Natural killer cell (primary cell): ENCODE measurements at regions not wholly inside any gene's neighbourhood (a gene's known extent, or its start where the extent isn't known, plus 50 kb on each side); places are given as distances from the start of the nearest gene placed in this dataset.

ENCODE experiments used
- ATAC-seq, 3 donors: fragments of 150-1000 bp in 2 of 3; fragments of 200-7000 bp in 1 of 3; cut with Tn5 transposase; 1 replicate in 1 of 3; 2 replicates in 2 of 3; pipeline ENCODE4 v1.10.0; 2021; ENCODE audit warnings: mild to moderate bottlenecking in 2 of 3, moderate library complexity in 2 of 3
- DNase-seq, 2 donors: peaks; one replicate each; pipeline versions ENCODE4 v3.0.0 to v3.0.0-alpha.2; 2013 to 2021; ENCODE audit warnings: mixed read lengths in 1 of 2
- H3K27ac ChIP-seq: one replicate; pipeline ENCODE4 v1.5.1; 2013; ENCODE audit warnings: mild to moderate bottlenecking, low read length
- H3K27me3 ChIP-seq: one replicate; pipeline ENCODE4 v1.6.1; 2013; ENCODE audit warnings: low read length; ENCODE audit not compliant: control insufficient read depth, insufficient read depth
- H3K36me3 ChIP-seq: one replicate; pipeline ENCODE4 v1.6.1; 2013; ENCODE audit warnings: low read length; ENCODE audit not compliant: control insufficient read depth, insufficient read depth
- H3K4me1 ChIP-seq: one replicate; pipeline ENCODE4 v1.6.1; 2013; ENCODE audit warnings: low read length; ENCODE audit not compliant: control insufficient read depth, insufficient read depth
- H3K4me3 ChIP-seq: one replicate; pipeline ENCODE4 v1.5.1; 2013; ENCODE audit warnings: low read length
- H3K9me3 ChIP-seq: one replicate; pipeline ENCODE4 v1.6.1; 2013; ENCODE audit warnings: low read length; ENCODE audit not compliant: control insufficient read depth, insufficient read depth
- H3K27ac Mint-ChIP-seq, 2 donors: one replicate each; pipeline ENCODE4 v1.8.0; 2022; ENCODE audit warnings: mild to moderate bottlenecking in 2 of 2, mixed read lengths in 2 of 2, moderate library complexity in 1 of 2
- H3K27me3 Mint-ChIP-seq, 2 donors: one replicate each; pipeline ENCODE4 v1.8.0; 2022; ENCODE audit warnings: low read depth in 2 of 2, mixed read lengths in 2 of 2
- H3K36me3 Mint-ChIP-seq: one replicate; pipeline ENCODE4 v1.8.0; 2022; ENCODE audit warnings: mixed read lengths
- H3K4me1 Mint-ChIP-seq, 2 donors: one replicate each; pipeline ENCODE4 v1.8.0; 2022; ENCODE audit warnings: mixed read lengths in 2 of 2
- H3K4me3 Mint-ChIP-seq: one replicate; pipeline ENCODE4 v1.8.0; 2022; ENCODE audit warnings: mild to moderate bottlenecking, moderate library complexity, mixed read lengths
- H3K9me3 Mint-ChIP-seq, 2 donors: one replicate each; pipeline ENCODE4 v1.8.0; 2022; ENCODE audit warnings: mixed read lengths in 2 of 2
- CTCF ChIP-seq: fragments of 200-600 bp; IDR thresholded peaks from one replicate; pipeline ENCODE4 v1.8.0; 2022; ENCODE audit warnings: antibody characterized with exemption
- WGBS: methylation state at CpG from one replicate; pipeline ENCODE4 v1.1.7; 2013; ENCODE audit warnings: missing lambda C conversion rate; ENCODE audit not compliant: insufficient coverage; 5-methylcytosine and 5-hydroxymethylcytosine counted together
- intact Hi-C: fragments of 100-400 bp; cut with micrococcal nuclease; formaldehyde crosslinking; loops from one replicate; pipeline ENCODE4 v1.14.2; 2022

GRCh38 chr10:21022821-21023220, 125.7 kb upstream of the NEBL start:
- Mint-ChIP-seq H3K27me3 (peaks cover 3 to 7% of the 10 kb centered on the region in 2 donors), H3K4me1 (no peaks in the 10 kb centered on the region), H3K27ac (no peak overlapping the region), H3K36me3 (no peaks in the 10 kb centered on the region), H3K9me3 (no peaks in the 10 kb centered on the region), H3K4me3 (no peak overlapping the region)
- H3K9me3 ChIP-seq: no peaks in the 10 kb centered on the region
- H3K4me3 ChIP-seq: no peak overlapping the region
- H3K27ac ChIP-seq: no peak overlapping the region
- TF ChIP-seq CTCF: no peak
- intact Hi-C loops: no loop called here
- no peaks in the 10 kb centered on the region for H3K27me3 ChIP-seq
- WGBS: 67% methylated on average over 2 of the region's 3 CpGs
- H3K36me3 ChIP-seq: no peaks in the 10 kb centered on the region
- no peak for DNase-seq
- H3K4me1 ChIP-seq: no peaks in the 10 kb centered on the region
- no peak for ATAC-seq

GRCh38 chr10:21021843-21022594, 124.9 kb upstream of the NEBL start:
- intact Hi-C loops: no loop called here
- H3K36me3 ChIP-seq: no peaks in the 10 kb centered on the region
- TF ChIP-seq CTCF: no peak
- DNase-seq: no peak
- H3K9me3 ChIP-seq: no peaks in the 10 kb centered on the region
- Mint-ChIP-seq H3K9me3 (no peaks in the 10 kb centered on the region), H3K4me3 (no peak overlapping the region), H3K27me3 (peaks cover 3 to 14% of the 10 kb centered on the region in 2 donors), H3K36me3 (no peaks in the 10 kb centered on the region), H3K4me1 (no peaks in the 10 kb centered on the region), H3K27ac (no peak overlapping the region)
- no peaks in the 10 kb centered on the region for H3K27me3 ChIP-seq
- no peak overlapping the region for H3K27ac ChIP-seq
- no peak overlapping the region for H3K4me3 ChIP-seq
- WGBS: 89% methylated on average over 15 of the region's 15 CpGs
- H3K4me1 ChIP-seq: no peaks in the 10 kb centered on the region
- ATAC-seq: no peak

- no peaks in the 10 kb centered on the region for H3K9me3 Mint-ChIP-seq
- peaks cover 3 to 17% of the 10 kb centered on the region in 2 donors for H3K27me3 Mint-ChIP-seq
- Histone ChIP-seq H3K27ac (no peak overlapping the region), H3K36me3 (no peaks in the 10 kb centered on the region), H3K4me3 (no peak overlapping the region), H3K4me1 (no peaks in the 10 kb centered on the region), H3K9me3 (no peaks in the 10 kb centered on the region), H3K27me3 (no peaks in the 10 kb centered on the region)
- H3K4me3 Mint-ChIP-seq: no peak overlapping the region
- H3K4me1 Mint-ChIP-seq: no peaks in the 10 kb centered on the region
- DNase-seq (no peak), ATAC-seq (no peak)
- 90% methylated on average over 6 of the region's 6 CpGs for WGBS
- H3K36me3 Mint-ChIP-seq: no peaks in the 10 kb centered on the region
- H3K27ac Mint-ChIP-seq: no peak overlapping the region
- intact Hi-C loops: no loop called here
- TF ChIP-seq CTCF: no peak
Observed at GRCh38 chr10:21021231-21021630, 124.1 kb upstream of the NEBL start.

GRCh38 chr10:21020545-21020944, 123.4 kb upstream of the NEBL start:
- Mint-ChIP-seq H3K9me3 (no peaks in the 10 kb centered on the region), H3K4me1 (no peaks in the 10 kb centered on the region), H3K27me3 (peaks cover 3 to 17% of the 10 kb centered on the region in 2 donors), H3K27ac (no peak overlapping the region), H3K4me3 (no peak overlapping the region), H3K36me3 (no peaks in the 10 kb centered on the region)
- no peaks in the 10 kb centered on the region for H3K9me3 ChIP-seq
- H3K27ac ChIP-seq: no peak overlapping the region
- no peaks in the 10 kb centered on the region for H3K27me3 ChIP-seq
- DNase-seq (peak in 1 of 2 donors; percentile 14), ATAC-seq (no peak)
- no peak overlapping the region for H3K4me3 ChIP-seq
- intact Hi-C loops: no loop called here
- no peak for TF ChIP-seq CTCF
- H3K4me1 ChIP-seq: no peaks in the 10 kb centered on the region
- WGBS: 88% methylated on average over 7 of the region's 7 CpGs
- H3K36me3 ChIP-seq: no peaks in the 10 kb centered on the region
